GM12878 (cell line): ENCODE measurements at regions not wholly inside any gene's neighbourhood (a gene's known extent, or its start where the extent isn't known, plus 50 kb on each side); places are given as distances from the start of the nearest gene placed in this dataset.

Experiments
- ATAC-seq: fragments of 200-7000 bp; cut with Tn5 transposase; 3 replicates; pipeline ENCODE4 v1.9.1; 2020; ENCODE audit warnings: mild to moderate bottlenecking, moderate library complexity
- BruUV-seq: library from RNA; stranded (reverse); fragments of 400-500 nt; replicated peaks from 2 replicates; lab custom pipeline; 2021; lab: Mats Ljungman, UMichigan
- CTCF ChIA-PET: fragments of 300-600 bp; sonication (Branson Sonifier 250); formaldehyde crosslinking; extraction: SDS; loops from one replicate; lab custom pipeline; 2021; ENCODE audit warnings: inconsistent platforms; lab: Yijun Ruan, JAX
- POLR2A ChIA-PET: fragments of 350-600 bp; formaldehyde crosslinking; extraction: SDS; loops from one replicate; lab custom pipeline; 2021; ENCODE audit warnings: inconsistent platforms; lab: Charles Lee
- RAD21 ChIA-PET: fragments of 300-600 bp; sonication (Branson Sonifier 250); formaldehyde crosslinking; loops from one replicate; lab custom pipeline; 2023; ENCODE audit warnings: antibody characterized with exemption; ENCODE audit not compliant: unreplicated experiment; lab: Charles Lee
- SMC1A ChIA-PET: fragments of 300-600 bp; sonication (Branson Sonifier 250); formaldehyde crosslinking; loops from one replicate; lab custom pipeline; 2023; ENCODE audit not compliant: unreplicated experiment, uncharacterized antibody; lab: Charles Lee
- DNase-seq: peaks from one replicate; pipeline ENCODE4 v3.0.0-alpha.2; 2011; ENCODE audit warnings: low read depth, low spot score
- FAIRE-seq: peaks from 3 replicates; lab custom pipeline; 2011; peaks lifted over from hg19 to GRCh38; lab: Jason Lieb, UNC
- H2AFZ ChIP-seq: 2 replicates; pipeline ENCODE4 v1.6.0; 2011; ENCODE audit warnings: low read depth, low read length, control low read depth; ENCODE audit not compliant: control insufficient read depth
- H3K27ac ChIP-seq: 2 replicates; pipeline ENCODE4 v1.5.1; 2011; ENCODE audit warnings: control low read depth; ENCODE audit not compliant: control insufficient read depth, insufficient read depth
- H3K27me3 ChIP-seq, 2 experiments: replicated peaks in 1 of 2; 2 replicates each; pipeline versions ENCODE4 v1.6.0 to v1.6.1; 2011; ENCODE audit warnings: low read length in 1 of 2; ENCODE audit not compliant: control insufficient read depth in 2 of 2, insufficient read depth in 2 of 2
- H3K36me3 ChIP-seq, 2 experiments: 2 replicates each; pipeline ENCODE4 v1.5.1; 2011; ENCODE audit warnings: low read length in 1 of 2; ENCODE audit not compliant: control insufficient read depth in 2 of 2, insufficient read depth in 2 of 2
- H3K4me1 ChIP-seq: 2 replicates; pipeline ENCODE4 v1.6.1; 2011; ENCODE audit warnings: mild to moderate bottlenecking, low read length, moderate library complexity, mixed read lengths; ENCODE audit not compliant: control insufficient read depth, insufficient read depth
- H3K4me2 ChIP-seq: 2 replicates; pipeline ENCODE4 v1.6.0; 2011; ENCODE audit warnings: control low read depth; ENCODE audit not compliant: control insufficient read depth, insufficient read depth
- H3K4me3 ChIP-seq: fragments of 200-600 bp; sonication (generic); 2 replicates; pipeline ENCODE4 v1.5.1; 2016
- H3K79me2 ChIP-seq: 2 replicates; pipeline ENCODE4 v1.6.0; 2011; ENCODE audit warnings: low read length; ENCODE audit not compliant: control insufficient read depth, insufficient read depth
- H3K9ac ChIP-seq: 2 replicates; pipeline ENCODE4 v1.8.0; 2011; ENCODE audit warnings: low read length, control low read depth, mixed read lengths; ENCODE audit not compliant: control insufficient read depth, insufficient read depth
- H3K9me3 ChIP-seq: replicated peaks from 3 replicates; pipeline ENCODE4 v1.5.1; 2011; ENCODE audit warnings: mild to moderate bottlenecking, low read length; ENCODE audit not compliant: control insufficient read depth, insufficient read depth
- H4K20me1 ChIP-seq: 2 replicates; pipeline ENCODE4 v1.6.0; 2011; ENCODE audit not compliant: control insufficient read depth, insufficient read depth
- CHD1 ChIP-seq: IDR thresholded peaks from 2 replicates; pipeline ENCODE4 v1.6.1; 2012; ENCODE audit warnings: low read depth, low read length, improper control_type of control experiment
- CHD4 ChIP-seq: fragments of 200-600 bp; sonication (generic); IDR thresholded peaks from 2 replicates; pipeline ENCODE4 v1.6.1; 2016; ENCODE audit warnings: mild to moderate bottlenecking
- MEF2A ChIP-seq: IDR thresholded peaks from 2 replicates; pipeline ENCODE4 v1.6.1; 2011; ENCODE audit warnings: low read depth, mild to moderate bottlenecking, low read length, moderate library complexity; ENCODE audit not compliant: insufficient read depth
- MTA2 ChIP-seq: fragments of 450-650 bp; IDR thresholded peaks from 2 replicates; pipeline ENCODE4 v1.6.1; 2016; ENCODE audit warnings: low read depth, mild to moderate bottlenecking, moderate library complexity
- POLR2AphosphoS2 ChIP-seq: IDR thresholded peaks from 2 replicates; pipeline ENCODE4 v1.6.1; 2011; ENCODE audit warnings: low read depth, mild to moderate bottlenecking, low read length, improper control_type of control experiment, moderate library complexity
- SMAD5 ChIP-seq: IDR thresholded peaks from 2 replicates; pipeline ENCODE4 v1.6.1; 2016; ENCODE audit warnings: antibody characterized with exemption, low read depth
- SREBF2 ChIP-seq: IDR thresholded peaks from 2 replicates; pipeline ENCODE4 v1.6.1; 2012; ENCODE audit warnings: mild to moderate bottlenecking, low read length
- STAT1 ChIP-seq: fragments of 450-650 bp; conservative IDR thresholded peaks from 2 replicates; pipeline ENCODE4 v1.6.1; 2014; ENCODE audit warnings: antibody characterized with exemption, mild to moderate bottlenecking
- STAT3 ChIP-seq: IDR thresholded peaks from 2 replicates; pipeline ENCODE4 v1.6.1; 2011; ENCODE audit warnings: low read depth, low read length, improper control_type of control experiment
- YBX1 ChIP-seq: fragments of 450-650 bp; IDR thresholded peaks from 2 replicates; pipeline ENCODE4 v1.6.1; 2016; ENCODE audit warnings: antibody characterized with exemption
- WGBS: methylation state at CpG from one replicate; pipeline ENCODE4 v1.1.6; 2016; ENCODE audit warnings: low lambda C conversion rate; ENCODE audit not compliant: insufficient replicate concordance, insufficient coverage; ENCODE audit errors: missing lambda C conversion rate; 5-methylcytosine and 5-hydroxymethylcytosine counted together
- in situ Hi-C: fragments of 300-500 bp; cut with MboI; formaldehyde crosslinking; loops from 9 replicates; pipeline ENCODE4 v1.14.3; 2018; ENCODE audit warnings: mixed read lengths
- intact Hi-C: fragments of 100-400 bp; cut with micrococcal nuclease; formaldehyde crosslinking; loops from one replicate; pipeline ENCODE4 v1.14.2; 2022; ENCODE audit not compliant: unreplicated experiment
- TF ChIP-seq, protein P1 (sequence below): IDR thresholded peaks from 2 replicates; pipeline ENCODE4 v1.6.1; 2012; ENCODE audit warnings: improper control_type of control experiment, low read depth, low read length; ENCODE audit not compliant: insufficient replicate concordance
- TF ChIP-seq, protein P2 (sequence below): fragments of 450-650 bp; IDR thresholded peaks from 2 replicates; pipeline ENCODE4 v1.6.1; 2016; ENCODE audit warnings: mild to moderate bottlenecking
- TF ChIP-seq, protein P3 (sequence below), 3 experiments: IDR thresholded peaks in 2 of 3; conservative IDR thresholded peaks in 1 of 3; 2 replicates each; pipeline ENCODE4 v1.5.1; 2011; ENCODE audit warnings: low read depth in 3 of 3, low read length in 3 of 3, mild to moderate bottlenecking in 3 of 3, control low read depth in 2 of 3, moderate library complexity in 2 of 3, inconsistent platforms in 1 of 3, mixed read lengths in 1 of 3; ENCODE audit not compliant: control insufficient read depth in 2 of 3, insufficient read depth in 1 of 3; ENCODE audit errors: extremely low read depth in 1 of 3
- TF ChIP-seq, protein P4 (sequence below): IDR thresholded peaks from 2 replicates; pipeline ENCODE4 v1.6.1; 2011; ENCODE audit warnings: low read depth, low read length, improper control_type of control experiment, borderline replicate concordance

DNA sequence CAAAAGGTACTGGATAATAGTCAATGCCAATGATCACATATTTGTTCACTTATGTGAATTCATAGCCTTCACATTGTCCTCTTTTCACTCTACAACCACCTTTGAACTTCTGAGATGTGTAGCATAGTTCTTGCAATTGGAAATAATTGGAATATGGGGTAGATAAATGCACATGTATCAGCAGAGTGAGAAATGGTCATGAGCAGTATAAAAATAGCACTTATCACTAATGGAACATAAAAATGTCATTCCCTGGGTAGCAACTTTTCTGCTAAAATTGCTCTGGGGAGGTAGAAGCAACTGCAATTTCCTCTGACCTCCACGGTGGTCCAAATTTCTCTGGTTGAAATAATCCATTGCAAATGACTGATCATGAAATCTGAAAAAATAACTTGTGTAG is 1785.7 kb upstream of the FLRT2 start:
- in situ Hi-C loops (no loop called here), intact Hi-C loops (no loop called here)
- Histone ChIP-seq H4K20me1 (no peaks in the 10 kb centered on the region), H3K4me3 (no peak overlapping the region), H2AFZ (no peak overlapping the region), H3K27ac (no peak overlapping the region), H3K9ac (no peak overlapping the region), H3K9me3 (no peaks in the 10 kb centered on the region), H3K27me3 (no peaks in the 10 kb centered on the region), H3K4me2 (no peak overlapping the region), H3K36me3 (no peaks in the 10 kb centered on the region), H3K4me1 (no peaks in the 10 kb centered on the region), H3K79me2 (no peaks in the 10 kb centered on the region)
- FAIRE-seq: no peak
- ChIA-PET POLR2A (no interaction called here), RAD21 (no interaction called here), CTCF (no interaction called here), SMC1A (interaction anchor here (1.0 kb wide), 1 partner anchor 12 kb away, joined by 4 read pairs; no protein-coding TSS in a partner anchor)
- BruUV-seq: no TSS peak
- no peak for ATAC-seq
- DNase-seq: no peak
- 0% methylated on average over 1 of the region's 1 CpG for WGBS
- TF ChIP-seq, protein P1, sequence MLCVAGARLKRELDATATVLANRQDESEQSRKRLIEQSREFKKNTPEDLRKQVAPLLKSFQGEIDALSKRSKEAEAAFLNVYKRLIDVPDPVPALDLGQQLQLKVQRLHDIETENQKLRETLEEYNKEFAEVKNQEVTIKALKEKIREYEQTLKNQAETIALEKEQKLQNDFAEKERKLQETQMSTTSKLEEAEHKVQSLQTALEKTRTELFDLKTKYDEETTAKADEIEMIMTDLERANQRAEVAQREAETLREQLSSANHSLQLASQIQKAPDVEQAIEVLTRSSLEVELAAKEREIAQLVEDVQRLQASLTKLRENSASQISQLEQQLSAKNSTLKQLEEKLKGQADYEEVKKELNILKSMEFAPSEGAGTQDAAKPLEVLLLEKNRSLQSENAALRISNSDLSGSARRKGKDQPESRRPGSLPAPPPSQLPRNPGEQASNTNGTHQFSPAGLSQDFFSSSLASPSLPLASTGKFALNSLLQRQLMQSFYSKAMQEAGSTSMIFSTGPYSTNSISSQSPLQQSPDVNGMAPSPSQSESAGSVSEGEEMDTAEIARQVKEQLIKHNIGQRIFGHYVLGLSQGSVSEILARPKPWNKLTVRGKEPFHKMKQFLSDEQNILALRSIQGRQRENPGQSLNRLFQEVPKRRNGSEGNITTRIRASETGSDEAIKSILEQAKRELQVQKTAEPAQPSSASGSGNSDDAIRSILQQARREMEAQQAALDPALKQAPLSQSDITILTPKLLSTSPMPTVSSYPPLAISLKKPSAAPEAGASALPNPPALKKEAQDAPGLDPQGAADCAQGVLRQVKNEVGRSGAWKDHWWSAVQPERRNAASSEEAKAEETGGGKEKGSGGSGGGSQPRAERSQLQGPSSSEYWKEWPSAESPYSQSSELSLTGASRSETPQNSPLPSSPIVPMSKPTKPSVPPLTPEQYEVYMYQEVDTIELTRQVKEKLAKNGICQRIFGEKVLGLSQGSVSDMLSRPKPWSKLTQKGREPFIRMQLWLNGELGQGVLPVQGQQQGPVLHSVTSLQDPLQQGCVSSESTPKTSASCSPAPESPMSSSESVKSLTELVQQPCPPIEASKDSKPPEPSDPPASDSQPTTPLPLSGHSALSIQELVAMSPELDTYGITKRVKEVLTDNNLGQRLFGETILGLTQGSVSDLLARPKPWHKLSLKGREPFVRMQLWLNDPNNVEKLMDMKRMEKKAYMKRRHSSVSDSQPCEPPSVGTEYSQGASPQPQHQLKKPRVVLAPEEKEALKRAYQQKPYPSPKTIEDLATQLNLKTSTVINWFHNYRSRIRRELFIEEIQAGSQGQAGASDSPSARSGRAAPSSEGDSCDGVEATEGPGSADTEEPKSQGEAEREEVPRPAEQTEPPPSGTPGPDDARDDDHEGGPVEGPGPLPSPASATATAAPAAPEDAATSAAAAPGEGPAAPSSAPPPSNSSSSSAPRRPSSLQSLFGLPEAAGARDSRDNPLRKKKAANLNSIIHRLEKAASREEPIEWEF: no peak
- TF ChIP-seq, protein P2, sequence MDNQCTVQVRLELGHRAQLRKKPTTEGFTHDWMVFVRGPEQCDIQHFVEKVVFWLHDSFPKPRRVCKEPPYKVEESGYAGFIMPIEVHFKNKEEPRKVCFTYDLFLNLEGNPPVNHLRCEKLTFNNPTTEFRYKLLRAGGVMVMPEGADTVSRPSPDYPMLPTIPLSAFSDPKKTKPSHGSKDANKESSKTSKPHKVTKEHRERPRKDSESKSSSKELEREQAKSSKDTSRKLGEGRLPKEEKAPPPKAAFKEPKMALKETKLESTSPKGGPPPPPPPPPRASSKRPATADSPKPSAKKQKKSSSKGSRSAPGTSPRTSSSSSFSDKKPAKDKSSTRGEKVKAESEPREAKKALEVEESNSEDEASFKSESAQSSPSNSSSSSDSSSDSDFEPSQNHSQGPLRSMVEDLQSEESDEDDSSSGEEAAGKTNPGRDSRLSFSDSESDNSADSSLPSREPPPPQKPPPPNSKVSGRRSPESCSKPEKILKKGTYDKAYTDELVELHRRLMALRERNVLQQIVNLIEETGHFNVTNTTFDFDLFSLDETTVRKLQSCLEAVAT: no peak
- TF ChIP-seq MTA2: no peak
- TF ChIP-seq, protein P3, sequence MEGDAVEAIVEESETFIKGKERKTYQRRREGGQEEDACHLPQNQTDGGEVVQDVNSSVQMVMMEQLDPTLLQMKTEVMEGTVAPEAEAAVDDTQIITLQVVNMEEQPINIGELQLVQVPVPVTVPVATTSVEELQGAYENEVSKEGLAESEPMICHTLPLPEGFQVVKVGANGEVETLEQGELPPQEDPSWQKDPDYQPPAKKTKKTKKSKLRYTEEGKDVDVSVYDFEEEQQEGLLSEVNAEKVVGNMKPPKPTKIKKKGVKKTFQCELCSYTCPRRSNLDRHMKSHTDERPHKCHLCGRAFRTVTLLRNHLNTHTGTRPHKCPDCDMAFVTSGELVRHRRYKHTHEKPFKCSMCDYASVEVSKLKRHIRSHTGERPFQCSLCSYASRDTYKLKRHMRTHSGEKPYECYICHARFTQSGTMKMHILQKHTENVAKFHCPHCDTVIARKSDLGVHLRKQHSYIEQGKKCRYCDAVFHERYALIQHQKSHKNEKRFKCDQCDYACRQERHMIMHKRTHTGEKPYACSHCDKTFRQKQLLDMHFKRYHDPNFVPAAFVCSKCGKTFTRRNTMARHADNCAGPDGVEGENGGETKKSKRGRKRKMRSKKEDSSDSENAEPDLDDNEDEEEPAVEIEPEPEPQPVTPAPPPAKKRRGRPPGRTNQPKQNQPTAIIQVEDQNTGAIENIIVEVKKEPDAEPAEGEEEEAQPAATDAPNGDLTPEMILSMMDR (IDR thresholded peaks at IDR 0.05 in 2 of 3, conservative IDR thresholded peaks at IDR 0.05 in 1 of 3; ENCODE audit: control insufficient read depth in 2 of 3, extremely low read depth in 1 of 3, insufficient read depth in 1 of 3, low read depth in 3 of 3, low read length in 3 of 3): no peak
- TF ChIP-seq, protein P4, sequence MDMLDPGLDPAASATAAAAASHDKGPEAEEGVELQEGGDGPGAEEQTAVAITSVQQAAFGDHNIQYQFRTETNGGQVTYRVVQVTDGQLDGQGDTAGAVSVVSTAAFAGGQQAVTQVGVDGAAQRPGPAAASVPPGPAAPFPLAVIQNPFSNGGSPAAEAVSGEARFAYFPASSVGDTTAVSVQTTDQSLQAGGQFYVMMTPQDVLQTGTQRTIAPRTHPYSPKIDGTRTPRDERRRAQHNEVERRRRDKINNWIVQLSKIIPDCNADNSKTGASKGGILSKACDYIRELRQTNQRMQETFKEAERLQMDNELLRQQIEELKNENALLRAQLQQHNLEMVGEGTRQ: no peak
- no peak for TF ChIP-seq SREBF2
- no peak for TF ChIP-seq POLR2AphosphoS2
- no peak for TF ChIP-seq SMAD5
- no peak for TF ChIP-seq STAT3
- TF ChIP-seq MEF2A: no peak
- no peak for TF ChIP-seq CHD1
- no peak for TF ChIP-seq YBX1
- TF ChIP-seq STAT1: no peak
- no peak for TF ChIP-seq CHD4
